HL-60 (cell line): ENCODE measurements at regions not wholly inside any gene's neighbourhood (a gene's known extent, or its start where the extent isn't known, plus 50 kb on each side); places are given as distances from the start of the nearest gene placed in this dataset.

Experiments
- DNase-seq, 2 experiments: peaks; one replicate each; pipeline ENCODE4 v3.0.0-alpha.2; 2010 to 2020; ENCODE audit warnings: low read depth in 1 of 2, low spot score in 1 of 2
- H3K27ac ChIP-seq: fragments of 250-450 bp; sonication (Bioruptor Pico); replicated peaks from 2 replicates; pipeline ENCODE4 v1.5.1; 2020; ENCODE audit warnings: mild to moderate bottlenecking, moderate library complexity
- H3K27me3 ChIP-seq: fragments of 250-450 bp; sonication (Bioruptor Pico); 2 replicates; pipeline ENCODE4 v1.5.1; 2021; ENCODE audit warnings: mild to moderate bottlenecking, moderate library complexity; ENCODE audit not compliant: insufficient read depth, poor library complexity, severe bottlenecking
- H3K4me3 ChIP-seq: replicated peaks from 2 replicates; pipeline ENCODE4 v1.5.1; 2011; ENCODE audit warnings: mild to moderate bottlenecking, control low read depth, low read length; ENCODE audit not compliant: insufficient read depth
- CTCF ChIP-seq: IDR thresholded peaks from one replicate; pipeline ENCODE4 v1.5.1; 2011; ENCODE audit warnings: low read length, control low read depth, inconsistent platforms; ENCODE audit not compliant: insufficient read depth
- GABPA ChIP-seq: IDR thresholded peaks from 2 replicates; pipeline ENCODE4 v1.6.1; 2012; ENCODE audit warnings: low read depth
- POLR2AphosphoS5 ChIP-seq: IDR thresholded peaks from 2 replicates; pipeline ENCODE4 v1.6.1; 2012; ENCODE audit warnings: low read depth
- REST ChIP-seq: IDR thresholded peaks from 2 replicates; pipeline ENCODE4 v1.6.1; 2012; ENCODE audit warnings: low read depth; ENCODE audit not compliant: insufficient replicate concordance
- SPI1 ChIP-seq: IDR thresholded peaks from 2 replicates; pipeline ENCODE4 v1.6.1; 2012; ENCODE audit warnings: low read depth, mild to moderate bottlenecking, borderline replicate concordance

- H3K4me3 ChIP-seq = no peak overlapping the region
- TF ChIP-seq GABPA = no peak
- TF ChIP-seq SPI1 = no peak
- TF ChIP-seq CTCF = no peak
- TF ChIP-seq POLR2AphosphoS5 = no peak
- no peak for TF ChIP-seq REST
- DNase-seq = no peak
- H3K27me3 ChIP-seq = no peaks in the 10 kb centered on the region
- no peak overlapping the region for H3K27ac ChIP-seq
Observed at GRCh38 chr6:106754215-106754614, 124.8 kb downstream of the QRSL1 start.

- Histone ChIP-seq H3K27me3 (no peaks in the 10 kb centered on the region), H3K27ac (no peak overlapping the region), H3K4me3 (no peak overlapping the region)
- TF ChIP-seq GABPA (no peak), POLR2AphosphoS5 (no peak), REST (no peak), SPI1 (no peak), CTCF (no peak)
- DNase-seq = no peak
Observed at GRCh38 chr6:106752641-106753040, 123.3 kb downstream of the QRSL1 start.

GRCh38 chr6:106751501-106752252 lies 122.3 kb downstream of the QRSL1 start:
- no peak for DNase-seq
- Histone ChIP-seq H3K27me3 (no peaks in the 10 kb centered on the region), H3K4me3 (no peak overlapping the region), H3K27ac (no peak overlapping the region)
- no peak for TF ChIP-seq GABPA
- no peak for TF ChIP-seq REST
